Progenitor cell of endocrine pancreas (in vitro differentiated cells): ENCODE measurements at regions not wholly inside any gene's neighbourhood (a gene's known extent, or its start where the extent isn't known, plus 50 kb on each side); places are given as distances from the start of the nearest gene placed in this dataset.
"Not testable (repeated sequence)": the region's sequence is repeated elsewhere in the genome, so short reads cannot be mapped to it uniquely, and the experiment has no call there.

ENCODE experiments used
- DNase-seq: peaks from one replicate; pipeline ENCODE4 v3.0.0; 2021; ENCODE audit warnings: low spot score; ENCODE audit not compliant: unreplicated experiment
- H3K27ac Mint-ChIP-seq: 2 replicates; pipeline ENCODE4 v1.8.0; 2021; ENCODE audit warnings: mild to moderate bottlenecking, moderate library complexity, mixed read lengths
- H3K27me3 Mint-ChIP-seq: 2 replicates; pipeline ENCODE4 v1.8.0; 2021; ENCODE audit warnings: mixed read lengths
- H3K36me3 Mint-ChIP-seq: 2 replicates; pipeline ENCODE4 v1.8.0; 2022; ENCODE audit warnings: mixed read lengths; ENCODE audit not compliant: insufficient read depth
- H3K4me1 Mint-ChIP-seq: 2 replicates; pipeline ENCODE4 v1.8.0; 2021; ENCODE audit warnings: low read depth, mixed read lengths
- H3K4me3 Mint-ChIP-seq: 2 replicates; pipeline ENCODE4 v1.8.0; 2021; ENCODE audit warnings: low read depth, mild to moderate bottlenecking, moderate library complexity, mixed read lengths
- H3K9me3 Mint-ChIP-seq: 2 replicates; pipeline ENCODE4 v1.8.0; 2021; ENCODE audit warnings: low read depth, mixed read lengths
- CTCF ChIP-seq: fragments of 200-600 bp; sonication (generic); IDR thresholded peaks from one replicate; pipeline ENCODE4 v1.5.0; 2021; ENCODE audit warnings: antibody characterized with exemption, mild to moderate bottlenecking; ENCODE audit not compliant: unreplicated experiment

- Mint-ChIP-seq H3K4me3 (no peak overlapping the region), H3K27me3 (no peaks in the 10 kb centered on the region), H3K4me1 (no peaks in the 10 kb centered on the region), H3K27ac (no peak overlapping the region), H3K9me3 (peaks cover 46% of the 10 kb centered on the region), H3K36me3 (peaks cover 11% of the 10 kb centered on the region)
- no peak for TF ChIP-seq CTCF
- no peak for DNase-seq
Measured at GRCh38 chr2:94762600-94762999, 108.6 kb upstream of the TEKT4 start.

GRCh38 chr2:94763318-94763717 lies 107.9 kb upstream of the TEKT4 start:
- TF ChIP-seq CTCF: no peak
- no peak overlapping the region for H3K27ac Mint-ChIP-seq
- H3K36me3 Mint-ChIP-seq: peaks cover 11% of the 10 kb centered on the region
- no peaks in the 10 kb centered on the region for H3K27me3 Mint-ChIP-seq
- no peaks in the 10 kb centered on the region for H3K4me1 Mint-ChIP-seq
- H3K9me3 Mint-ChIP-seq: peaks cover 50% of the 10 kb centered on the region
- H3K4me3 Mint-ChIP-seq: no peak overlapping the region
- DNase-seq: no peak

GRCh38 chr2:94764331-94764730 lies 106.9 kb upstream of the TEKT4 start:
- DNase-seq, H3K36me3 Mint-ChIP-seq, H3K4me1 Mint-ChIP-seq, H3K4me3 Mint-ChIP-seq, H3K27me3 Mint-ChIP-seq, H3K27ac Mint-ChIP-seq: not testable (repeated sequence)
- peaks cover 50% of the 10 kb centered on the region for H3K9me3 Mint-ChIP-seq

GRCh38 chr2:94767336-94767735 lies 103.9 kb upstream of the TEKT4 start:
- H3K27ac Mint-ChIP-seq: no peak overlapping the region
- no peak for DNase-seq
- H3K9me3 Mint-ChIP-seq: peaks cover 68% of the 10 kb centered on the region
- H3K36me3 Mint-ChIP-seq: peaks cover 9% of the 10 kb centered on the region
- no peaks in the 10 kb centered on the region for H3K4me1 Mint-ChIP-seq
- no peaks in the 10 kb centered on the region for H3K27me3 Mint-ChIP-seq
- H3K4me3 Mint-ChIP-seq: no peak overlapping the region
- TF ChIP-seq CTCF: no peak

- no peaks in the 10 kb centered on the region for H3K27me3 Mint-ChIP-seq
- no peaks in the 10 kb centered on the region for H3K4me1 Mint-ChIP-seq
- H3K9me3 Mint-ChIP-seq: peaks cover 67% of the 10 kb centered on the region
- H3K4me3 Mint-ChIP-seq: no peak overlapping the region
- no peak for TF ChIP-seq CTCF
- DNase-seq: no peak
- peaks cover 4% of the 10 kb centered on the region for H3K36me3 Mint-ChIP-seq
- H3K27ac Mint-ChIP-seq: no peak overlapping the region
Measured at GRCh38 chr2:94769733-94770132, 101.5 kb upstream of the TEKT4 start.

- peaks cover 1% of the 10 kb centered on the region for H3K36me3 Mint-ChIP-seq
- H3K27ac Mint-ChIP-seq: no peak overlapping the region
- H3K27me3 Mint-ChIP-seq: no peaks in the 10 kb centered on the region
- H3K4me1 Mint-ChIP-seq: no peaks in the 10 kb centered on the region
- peaks cover 71% of the 10 kb centered on the region for H3K9me3 Mint-ChIP-seq
- no peak for DNase-seq
- H3K4me3 Mint-ChIP-seq: no peak overlapping the region
- TF ChIP-seq CTCF: no peak
Measured at GRCh38 chr2:94774851-94775250, 96.4 kb upstream of the TEKT4 start.
